ENCODE measurements at regions not wholly inside any gene's neighbourhood (a gene's known extent, or its start where the extent isn't known, plus 50 kb on each side); places are given as distances from the start of the nearest gene placed in this dataset.
"Not testable (repeated sequence)": the region's sequence is repeated elsewhere in the genome, so short reads cannot be mapped to it uniquely, and the experiment has no call there.

GRCh38 chr2:75432761-75433361, 127.9 kb downstream of the EVA1A start:
- Histone ChIP-seq H3K36me3 (ENCODE audit: control insufficient read depth, insufficient read depth, low read length) (no peaks in the 10 kb centered on the region), H3K27ac (ENCODE audit: insufficient read depth, low read length, poor library complexity, severe bottlenecking) (no peak overlapping the region), H3K9me3 (ENCODE audit: control insufficient read depth in 2 of 2, low read length in 2 of 2) (no peaks in the 10 kb centered on the region), H3K27me3 (ENCODE audit: control insufficient read depth, insufficient read depth, low read length) (no peaks in the 10 kb centered on the region), H3K4me3 (ENCODE audit: low read depth, low read length) (no peak overlapping the region), H3K4me1 (ENCODE audit: control insufficient read depth, insufficient read depth, low read length, poor library complexity, severe bottlenecking) (no peaks in the 10 kb centered on the region)
- Mint-ChIP-seq H3K4me3 (no peak overlapping the region), H3K27me3 (peaks cover 5% of the 10 kb centered on the region), H3K36me3 (no peaks in the 10 kb centered on the region), H3K27ac (no peak overlapping the region), H3K4me1 (no peaks in the 10 kb centered on the region), H3K9me3 (peaks cover 0 to 5% (median 0%) of the 10 kb centered on the region in 7 donors)
- ATAC-seq (ENCODE audit: low read depth in 2 of 2) (no peak), DNase-seq (no peak)

- H3K27ac Mint-ChIP-seq, result no peak overlapping the region
- DNase-seq (no peak), ATAC-seq (ENCODE audit: low read depth in 2 of 2) (no peak)
- H3K9me3 Mint-ChIP-seq, result peaks cover 0 to 5% (median 0%) of the 10 kb centered on the region in 7 donors
- Histone ChIP-seq H3K4me1 (ENCODE audit: control insufficient read depth, insufficient read depth, low read length, poor library complexity, severe bottlenecking) (no peaks in the 10 kb centered on the region), H3K4me3 (ENCODE audit: low read depth, low read length) (no peak overlapping the region), H3K36me3 (ENCODE audit: control insufficient read depth, insufficient read depth, low read length) (no peaks in the 10 kb centered on the region), H3K27me3 (ENCODE audit: control insufficient read depth, insufficient read depth, low read length) (no peaks in the 10 kb centered on the region), H3K9me3 (ENCODE audit: control insufficient read depth in 2 of 2, low read length in 2 of 2) (no peaks in the 10 kb centered on the region), H3K27ac (ENCODE audit: insufficient read depth, low read length, poor library complexity, severe bottlenecking) (no peak overlapping the region)
- H3K27me3 Mint-ChIP-seq, result peaks cover 5% of the 10 kb centered on the region
- H3K36me3 Mint-ChIP-seq, result no peaks in the 10 kb centered on the region
- no peaks in the 10 kb centered on the region for H3K4me1 Mint-ChIP-seq
- H3K4me3 Mint-ChIP-seq, result no peak overlapping the region
Observed at GRCh38 chr2:75431763-75432162, 129.0 kb downstream of the EVA1A start.

GRCh38 chr2:75431276-75431675, 129.5 kb downstream of the EVA1A start:
- no peak for ATAC-seq (ENCODE audit: low read depth in 2 of 2)
- Mint-ChIP-seq H3K4me3 (no peak overlapping the region), H3K27me3 (peaks cover 5% of the 10 kb centered on the region), H3K9me3 (peaks cover 0 to 5% (median 0%) of the 10 kb centered on the region in 7 donors), H3K36me3 (no peaks in the 10 kb centered on the region), H3K4me1 (no peaks in the 10 kb centered on the region), H3K27ac (no peak overlapping the region)
- Histone ChIP-seq H3K4me3 (ENCODE audit: low read depth, low read length) (no peak overlapping the region), H3K36me3 (ENCODE audit: control insufficient read depth, insufficient read depth, low read length) (no peaks in the 10 kb centered on the region), H3K27ac (ENCODE audit: insufficient read depth, low read length, poor library complexity, severe bottlenecking) (no peak overlapping the region), H3K4me1 (ENCODE audit: control insufficient read depth, insufficient read depth, low read length, poor library complexity, severe bottlenecking) (no peaks in the 10 kb centered on the region), H3K27me3 (ENCODE audit: control insufficient read depth, insufficient read depth, low read length) (no peaks in the 10 kb centered on the region), H3K9me3 (ENCODE audit: control insufficient read depth in 2 of 2, low read length in 2 of 2) (no peaks in the 10 kb centered on the region)
- no peak for DNase-seq

- H3K27ac ChIP-seq (ENCODE audit: insufficient read depth, low read length, poor library complexity, severe bottlenecking); H3K9me3 Mint-ChIP-seq; H3K36me3 ChIP-seq (ENCODE audit: control insufficient read depth, insufficient read depth, low read length); H3K4me1 ChIP-seq (ENCODE audit: control insufficient read depth, insufficient read depth, low read length, poor library complexity, severe bottlenecking); H3K27ac Mint-ChIP-seq; H3K9me3 ChIP-seq (ENCODE audit: control insufficient read depth in 2 of 2, low read length in 2 of 2); H3K36me3 Mint-ChIP-seq; DNase-seq; H3K27me3 Mint-ChIP-seq; ATAC-seq (ENCODE audit: low read depth in 2 of 2); H3K4me3 Mint-ChIP-seq; H3K4me1 Mint-ChIP-seq; H3K27me3 ChIP-seq (ENCODE audit: control insufficient read depth, insufficient read depth, low read length); H3K4me3 ChIP-seq (ENCODE audit: low read depth, low read length): not testable (repeated sequence)
Observed at GRCh38 chr2:75430449-75430848, 130.3 kb downstream of the EVA1A start.

- Mint-ChIP-seq H3K9me3 (peaks cover 0 to 5% (median 0%) of the 10 kb centered on the region in 7 donors), H3K27me3 (peaks cover 11% of the 10 kb centered on the region), H3K36me3 (no peaks in the 10 kb centered on the region), H3K4me1 (no peaks in the 10 kb centered on the region), H3K27ac (no peak overlapping the region), H3K4me3 (no peak overlapping the region)
- Histone ChIP-seq H3K4me1 (ENCODE audit: control insufficient read depth, insufficient read depth, low read length, poor library complexity, severe bottlenecking) (no peaks in the 10 kb centered on the region), H3K27ac (ENCODE audit: insufficient read depth, low read length, poor library complexity, severe bottlenecking) (no peak overlapping the region), H3K4me3 (ENCODE audit: low read depth, low read length) (no peak overlapping the region), H3K9me3 (ENCODE audit: control insufficient read depth in 2 of 2, low read length in 2 of 2) (no peaks in the 10 kb centered on the region), H3K27me3 (ENCODE audit: control insufficient read depth, insufficient read depth, low read length) (no peaks in the 10 kb centered on the region), H3K36me3 (ENCODE audit: control insufficient read depth, insufficient read depth, low read length) (no peaks in the 10 kb centered on the region)
- ATAC-seq (ENCODE audit: low read depth in 2 of 2) (no peak), DNase-seq (no peak)
Observed at GRCh38 chr2:75428646-75429443, 131.9 kb downstream of the EVA1A start.

- Mint-ChIP-seq H3K27ac (no peak overlapping the region), H3K4me1 (no peaks in the 10 kb centered on the region), H3K36me3 (no peaks in the 10 kb centered on the region), H3K9me3 (peaks cover 0 to 5% (median 0%) of the 10 kb centered on the region in 7 donors), H3K27me3 (peaks cover 11% of the 10 kb centered on the region), H3K4me3 (no peak overlapping the region)
- Histone ChIP-seq H3K36me3 (ENCODE audit: control insufficient read depth, insufficient read depth, low read length) (no peaks in the 10 kb centered on the region), H3K27ac (ENCODE audit: insufficient read depth, low read length, poor library complexity, severe bottlenecking) (no peak overlapping the region), H3K27me3 (ENCODE audit: control insufficient read depth, insufficient read depth, low read length) (no peaks in the 10 kb centered on the region), H3K4me3 (ENCODE audit: low read depth, low read length) (no peak overlapping the region), H3K9me3 (ENCODE audit: control insufficient read depth in 2 of 2, low read length in 2 of 2) (no peaks in the 10 kb centered on the region), H3K4me1 (ENCODE audit: control insufficient read depth, insufficient read depth, low read length, poor library complexity, severe bottlenecking) (no peaks in the 10 kb centered on the region)
- no peak for DNase-seq
- no peak for ATAC-seq (ENCODE audit: low read depth in 2 of 2)
Observed at GRCh38 chr2:75428060-75428459, 132.7 kb downstream of the EVA1A start.

- H3K4me1 ChIP-seq (ENCODE audit: control insufficient read depth, insufficient read depth, low read length, poor library complexity, severe bottlenecking), result no peaks in the 10 kb centered on the region
- DNase-seq (no peak), ATAC-seq (ENCODE audit: low read depth in 2 of 2) (no peak)
- Mint-ChIP-seq H3K9me3 (no peaks in the 10 kb centered on the region), H3K4me1 (no peaks in the 10 kb centered on the region), H3K27me3 (peaks cover 15% of the 10 kb centered on the region), H3K36me3 (no peaks in the 10 kb centered on the region), H3K4me3 (no peak overlapping the region), H3K27ac (no peak overlapping the region)
- no peaks in the 10 kb centered on the region for H3K27me3 ChIP-seq (ENCODE audit: control insufficient read depth, insufficient read depth, low read length)
- H3K4me3 ChIP-seq (ENCODE audit: low read depth, low read length), result no peak overlapping the region
- H3K36me3 ChIP-seq (ENCODE audit: control insufficient read depth, insufficient read depth, low read length), result no peaks in the 10 kb centered on the region
- no peaks in the 10 kb centered on the region for H3K9me3 ChIP-seq (ENCODE audit: control insufficient read depth in 2 of 2, low read length in 2 of 2)
- H3K27ac ChIP-seq (ENCODE audit: insufficient read depth, low read length, poor library complexity, severe bottlenecking), result no peak overlapping the region
Observed at GRCh38 chr2:75424936-75425619, 135.7 kb downstream of the EVA1A start.
